NB4 (cell line): ENCODE measurements at regions not wholly inside any gene's neighbourhood (a gene's known extent, or its start where the extent isn't known, plus 50 kb on each side); places are given as distances from the start of the nearest gene placed in this dataset.

Experiments
- MAX ChIP-seq: IDR thresholded peaks from 2 replicates; pipeline ENCODE4 v1.6.1; 2011; ENCODE audit warnings: low read depth, low read length
- POLR2A ChIP-seq: IDR thresholded peaks from 2 replicates; pipeline ENCODE4 v1.6.1; 2011; ENCODE audit warnings: mild to moderate bottlenecking; ENCODE audit not compliant: insufficient read length; ENCODE audit errors: extremely low read depth

DNA sequence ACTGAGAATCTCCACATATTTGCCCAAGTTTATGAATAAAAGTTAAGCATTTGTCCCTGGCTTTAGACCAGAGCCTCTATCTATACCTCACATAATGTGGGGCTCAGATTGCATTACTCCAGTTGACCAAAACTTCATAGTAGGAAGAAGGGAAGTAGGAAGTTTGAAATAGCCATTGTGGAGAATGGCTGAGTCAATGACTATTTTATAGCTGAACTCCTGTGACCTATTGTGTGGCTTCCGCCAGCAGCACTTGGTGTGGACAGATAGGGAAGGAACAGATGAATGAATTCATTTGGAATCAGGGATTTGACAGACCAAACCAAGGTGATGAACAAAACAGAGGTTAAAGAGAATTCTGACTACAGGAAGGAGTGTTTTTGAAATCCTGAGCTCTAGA lies 92.9 kb upstream of the LPAR1 start:
- TF ChIP-seq MAX = no peak
- TF ChIP-seq POLR2A = no peak
